ENCODE measurements at regions not wholly inside any gene's neighbourhood (a gene's known extent, or its start where the extent isn't known, plus 50 kb on each side); places are given as distances from the start of the nearest gene placed in this dataset.

GRCh38 chr3:157912514-157913451 lies 193.4 kb downstream of the SHOX2 start:
- TF ChIP-seq YY1 (IDR thresholded peaks at IDR 0.05; ENCODE audit: low read depth) (no peak), FOXM1 (IDR thresholded peaks at IDR 0.05; ENCODE audit: borderline replicate concordance, low read depth) (no peak), ZBTB7A (IDR thresholded peaks at IDR 0.05; ENCODE audit: low read depth) (no peak), TAF1 (IDR thresholded peaks at IDR 0.05; ENCODE audit: low read depth) (no peak), CREB1 (IDR thresholded peaks at IDR 0.05; ENCODE audit: low read depth) (no peak), TCF12 (IDR thresholded peaks at IDR 0.05; ENCODE audit: low read depth) (no peak), RAD21 (IDR thresholded peaks at IDR 0.05; ENCODE audit: low read depth) (no peak), TEAD4 (IDR thresholded peaks at IDR 0.05) (no peak)

- TF ChIP-seq EGR1 (IDR thresholded peaks at IDR 0.05): no peak
- TF ChIP-seq TCF12 (IDR thresholded peaks at IDR 0.05; ENCODE audit: low read depth): no peak
- no peak for TF ChIP-seq ZBTB7A (IDR thresholded peaks at IDR 0.05; ENCODE audit: low read depth)
- TF ChIP-seq FOXM1 (IDR thresholded peaks at IDR 0.05; ENCODE audit: borderline replicate concordance, low read depth): no peak
- TF ChIP-seq TAF1 (IDR thresholded peaks at IDR 0.05; ENCODE audit: low read depth): no peak
- TF ChIP-seq TEAD4 (IDR thresholded peaks at IDR 0.05): no peak
- no peak for TF ChIP-seq CREB1 (IDR thresholded peaks at IDR 0.05; ENCODE audit: low read depth)
- TF ChIP-seq USF1 (IDR thresholded peaks at IDR 0.05): no peak
- no peak for TF ChIP-seq RAD21 (IDR thresholded peaks at IDR 0.05; ENCODE audit: low read depth)
- TF ChIP-seq REST (IDR thresholded peaks at IDR 0.05; ENCODE audit: low read depth): no peak
- TF ChIP-seq NFIC (IDR thresholded peaks at IDR 0.05): no peak
- no peak for TF ChIP-seq CEBPB (IDR thresholded peaks at IDR 0.05)
- no peak for TF ChIP-seq EP300 (IDR thresholded peaks at IDR 0.05; ENCODE audit: borderline replicate concordance)
- TF ChIP-seq MAX (IDR thresholded peaks at IDR 0.05): no peak
- no peak for TF ChIP-seq YY1 (IDR thresholded peaks at IDR 0.05; ENCODE audit: low read depth)
Observed at GRCh38 chr3:157906627-157907026, 199.6 kb downstream of the SHOX2 start.

GRCh38 chr3:157905885-157906284 lies 200.3 kb downstream of the SHOX2 start:
- TF ChIP-seq EP300 (IDR thresholded peaks at IDR 0.05; ENCODE audit: borderline replicate concordance): no peak
- TF ChIP-seq EGR1 (IDR thresholded peaks at IDR 0.05): no peak
- no peak for TF ChIP-seq TCF12 (IDR thresholded peaks at IDR 0.05; ENCODE audit: low read depth)
- TF ChIP-seq FOXM1 (IDR thresholded peaks at IDR 0.05; ENCODE audit: borderline replicate concordance, low read depth): no peak

GRCh38 chr3:157888040-157888439 lies 218.2 kb downstream of the SHOX2 start:
- TF ChIP-seq TEAD4 (IDR thresholded peaks at IDR 0.05): no peak
- TF ChIP-seq USF1 (IDR thresholded peaks at IDR 0.05): no peak

- TF ChIP-seq CREB1 (IDR thresholded peaks at IDR 0.05; ENCODE audit: low read depth) (no peak), REST (IDR thresholded peaks at IDR 0.05; ENCODE audit: low read depth) (no peak), NFIC (IDR thresholded peaks at IDR 0.05) (no peak), YY1 (IDR thresholded peaks at IDR 0.05; ENCODE audit: low read depth) (no peak), FOXM1 (IDR thresholded peaks at IDR 0.05; ENCODE audit: borderline replicate concordance, low read depth) (no peak), TAF1 (IDR thresholded peaks at IDR 0.05; ENCODE audit: low read depth) (no peak), USF1 (IDR thresholded peaks at IDR 0.05) (no peak), TCF12 (IDR thresholded peaks at IDR 0.05; ENCODE audit: low read depth) (no peak), RAD21 (IDR thresholded peaks at IDR 0.05; ENCODE audit: low read depth) (no peak), MAX (IDR thresholded peaks at IDR 0.05) (no peak), TEAD4 (IDR thresholded peaks at IDR 0.05) (no peak), ZBTB7A (IDR thresholded peaks at IDR 0.05; ENCODE audit: low read depth) (no peak), EGR1 (IDR thresholded peaks at IDR 0.05) (no peak), EP300 (IDR thresholded peaks at IDR 0.05; ENCODE audit: borderline replicate concordance) (no peak), CEBPB (IDR thresholded peaks at IDR 0.05) (no peak)
Observed at GRCh38 chr3:157876556-157876955, 229.7 kb downstream of the SHOX2 start.
